Neural progenitor cell (in vitro differentiated cells): ENCODE measurements at regions not wholly inside any gene's neighbourhood (a gene's known extent, or its start where the extent isn't known, plus 50 kb on each side); places are given as distances from the start of the nearest gene placed in this dataset.

Experiments used
- DNase-seq: peaks from one replicate; pipeline ENCODE4 v3.0.0-alpha.2; 2016; ENCODE audit warnings: low spot score
- H2AFZ ChIP-seq: fragments of 200-600 bp; sonication (generic); replicated peaks from 2 replicates; pipeline ENCODE4 v1.6.1; 2016; ENCODE audit warnings: antibody characterized with exemption
- H3F3A ChIP-seq: fragments of 200-600 bp; sonication (generic); 2 replicates; pipeline ENCODE4 v1.6.1; 2016; ENCODE audit warnings: antibody characterized with exemption, low read depth
- H3K27ac ChIP-seq: fragments of 200-600 bp; sonication (generic); 2 replicates; pipeline ENCODE4 v1.5.1; 2016; ENCODE audit warnings: mild to moderate bottlenecking
- H3K27me3 ChIP-seq: fragments of 200-600 bp; sonication (generic); 2 replicates; pipeline ENCODE4 v1.6.1; 2016; ENCODE audit warnings: mild to moderate bottlenecking, moderate library complexity
- H3K36me3 ChIP-seq: fragments of 200-600 bp; sonication (generic); 2 replicates; pipeline ENCODE4 v1.5.1; 2016
- H3K4me1 ChIP-seq: fragments of 200-600 bp; sonication (generic); 2 replicates; pipeline ENCODE4 v1.6.1; 2016; ENCODE audit warnings: mixed run types
- H3K4me2 ChIP-seq: fragments of 200-600 bp; sonication (generic); 2 replicates; pipeline ENCODE4 v1.6.1; 2016
- H3K4me3 ChIP-seq: fragments of 200-600 bp; sonication (generic); 2 replicates; pipeline ENCODE4 v1.5.1; 2016
- H3K79me2 ChIP-seq: fragments of 200-600 bp; sonication (generic); 2 replicates; pipeline ENCODE4 v1.6.1; 2016; ENCODE audit warnings: low read depth
- H3K9ac ChIP-seq: fragments of 200-600 bp; sonication (generic); 2 replicates; pipeline ENCODE4 v1.6.1; 2016
- H3K9me3 ChIP-seq: fragments of 200-600 bp; sonication (generic); 2 replicates; pipeline ENCODE4 v1.5.1; 2016; ENCODE audit warnings: low read depth
- H4K20me1 ChIP-seq: fragments of 200-600 bp; sonication (generic); 2 replicates; pipeline ENCODE4 v1.6.1; 2016; ENCODE audit warnings: low read depth
- H3K27ac Mint-ChIP-seq: 3 replicates; pipeline ENCODE4 v1.8.0; 2021; ENCODE audit warnings: mixed read lengths
- H3K27me3 Mint-ChIP-seq: 2 replicates; pipeline ENCODE4 v1.8.0; 2022; ENCODE audit warnings: low read depth, mild to moderate bottlenecking, inconsistent platforms, moderate library complexity, mixed read lengths; ENCODE audit not compliant: insufficient read depth
- H3K36me3 Mint-ChIP-seq: 3 replicates; pipeline ENCODE4 v1.8.0; 2021; ENCODE audit warnings: mixed read lengths
- H3K4me1 Mint-ChIP-seq: 3 replicates; pipeline ENCODE4 v1.8.0; 2021; ENCODE audit warnings: mixed read lengths
- H3K4me3 Mint-ChIP-seq: 3 replicates; pipeline ENCODE4 v1.8.0; 2021; ENCODE audit warnings: mild to moderate bottlenecking, moderate library complexity, mixed read lengths
- H3K9me3 Mint-ChIP-seq: 3 replicates; pipeline ENCODE4 v1.8.0; 2020; ENCODE audit warnings: mixed read lengths
- EZH2 ChIP-seq: fragments of 200-600 bp; sonication (generic); IDR thresholded peaks from 2 replicates; pipeline ENCODE4 v1.6.1; 2017; ENCODE audit warnings: antibody characterized with exemption, mild to moderate bottlenecking, moderate library complexity
- EZH2phosphoT487 ChIP-seq: fragments of 200-600 bp; sonication (generic); IDR thresholded peaks from 2 replicates; pipeline ENCODE4 v1.6.1; 2017; ENCODE audit warnings: antibody characterized with exemption
- TF ChIP-seq, protein P1 (sequence below): fragments of 200-600 bp; sonication (generic); IDR thresholded peaks from 2 replicates; pipeline ENCODE4 v1.5.1; 2017; ENCODE audit warnings: antibody characterized with exemption, mild to moderate bottlenecking

DNA sequence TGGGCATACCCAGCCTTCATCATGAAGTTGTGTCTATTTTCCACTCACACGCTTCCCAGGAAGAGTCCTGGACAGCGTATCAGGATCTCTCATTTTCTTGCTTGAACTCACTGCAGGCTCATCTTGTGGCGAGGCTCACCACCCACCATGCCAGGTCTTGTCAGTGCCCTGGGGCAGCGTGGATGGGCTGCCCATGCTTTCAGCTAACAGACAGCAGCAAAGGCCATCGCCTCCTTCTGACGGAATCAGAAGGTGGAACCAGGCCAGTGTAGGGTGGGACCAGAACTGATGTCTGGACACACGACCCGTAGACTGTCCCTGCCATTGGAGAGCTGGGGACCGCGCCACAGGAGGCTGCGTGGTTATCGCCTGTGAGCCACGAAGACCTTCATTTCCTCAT lies 169.4 kb downstream of the FOXL1 start:
- Mint-ChIP-seq H3K4me1 (peaks cover 42% of the 10 kb centered on the region), H3K4me3 (no peak overlapping the region), H3K27ac (no peak overlapping the region), H3K27me3 (peaks cover 16% of the 10 kb centered on the region), H3K9me3 (no peaks in the 10 kb centered on the region), H3K36me3 (no peaks in the 10 kb centered on the region)
- no peak overlapping the region for H3K4me2 ChIP-seq
- DNase-seq: no peak
- no peak overlapping the region for H2AFZ ChIP-seq
- TF ChIP-seq EZH2 (no peak), EZH2phosphoT487 (no peak)
- TF ChIP-seq, protein P1, sequence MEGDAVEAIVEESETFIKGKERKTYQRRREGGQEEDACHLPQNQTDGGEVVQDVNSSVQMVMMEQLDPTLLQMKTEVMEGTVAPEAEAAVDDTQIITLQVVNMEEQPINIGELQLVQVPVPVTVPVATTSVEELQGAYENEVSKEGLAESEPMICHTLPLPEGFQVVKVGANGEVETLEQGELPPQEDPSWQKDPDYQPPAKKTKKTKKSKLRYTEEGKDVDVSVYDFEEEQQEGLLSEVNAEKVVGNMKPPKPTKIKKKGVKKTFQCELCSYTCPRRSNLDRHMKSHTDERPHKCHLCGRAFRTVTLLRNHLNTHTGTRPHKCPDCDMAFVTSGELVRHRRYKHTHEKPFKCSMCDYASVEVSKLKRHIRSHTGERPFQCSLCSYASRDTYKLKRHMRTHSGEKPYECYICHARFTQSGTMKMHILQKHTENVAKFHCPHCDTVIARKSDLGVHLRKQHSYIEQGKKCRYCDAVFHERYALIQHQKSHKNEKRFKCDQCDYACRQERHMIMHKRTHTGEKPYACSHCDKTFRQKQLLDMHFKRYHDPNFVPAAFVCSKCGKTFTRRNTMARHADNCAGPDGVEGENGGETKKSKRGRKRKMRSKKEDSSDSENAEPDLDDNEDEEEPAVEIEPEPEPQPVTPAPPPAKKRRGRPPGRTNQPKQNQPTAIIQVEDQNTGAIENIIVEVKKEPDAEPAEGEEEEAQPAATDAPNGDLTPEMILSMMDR: no peak
- peaks cover 4% of the 10 kb centered on the region for H3F3A ChIP-seq
- no peaks in the 10 kb centered on the region for H3K79me2 ChIP-seq
- H3K27me3 ChIP-seq: no peaks in the 10 kb centered on the region
- no peaks in the 10 kb centered on the region for H4K20me1 ChIP-seq
- no peak overlapping the region for H3K4me3 ChIP-seq
- no peaks in the 10 kb centered on the region for H3K9me3 ChIP-seq
- H3K36me3 ChIP-seq: no peaks in the 10 kb centered on the region
- H3K27ac ChIP-seq: no peak overlapping the region
- H3K4me1 ChIP-seq: no peaks in the 10 kb centered on the region
- no peak overlapping the region for H3K9ac ChIP-seq

DNA sequence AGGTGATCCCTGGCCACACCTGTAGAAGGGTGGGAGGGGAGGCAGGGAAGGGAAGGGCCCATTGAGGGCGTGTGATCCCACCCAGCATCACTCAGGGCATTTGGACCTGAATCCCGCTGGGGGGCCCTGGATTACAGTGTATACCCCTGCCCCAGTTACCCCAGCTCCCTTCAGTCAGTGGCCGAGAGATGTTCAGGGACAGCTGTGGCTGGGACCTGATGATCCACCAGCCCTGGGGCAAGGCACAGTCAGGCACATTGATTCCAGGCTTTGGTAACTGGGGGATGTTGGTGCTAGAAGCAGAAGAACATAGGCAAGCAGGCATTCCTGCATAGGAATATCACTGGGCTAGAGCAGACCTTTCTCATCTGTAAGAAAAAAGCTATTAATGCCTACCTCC lies 170.3 kb downstream of the FOXL1 start:
- DNase-seq: no peak
- Histone ChIP-seq H3K27me3 (no peaks in the 10 kb centered on the region), H4K20me1 (no peaks in the 10 kb centered on the region), H3K4me1 (no peaks in the 10 kb centered on the region), H2AFZ (no peak overlapping the region), H3K4me3 (no peak overlapping the region), H3K79me2 (no peaks in the 10 kb centered on the region), H3F3A (peaks cover 4% of the 10 kb centered on the region), H3K27ac (no peak overlapping the region), H3K4me2 (no peak overlapping the region), H3K9me3 (no peaks in the 10 kb centered on the region), H3K9ac (no peak overlapping the region), H3K36me3 (no peaks in the 10 kb centered on the region)
- Mint-ChIP-seq H3K9me3 (no peaks in the 10 kb centered on the region), H3K4me1 (peaks cover 44% of the 10 kb centered on the region), H3K27me3 (peaks cover 24% of the 10 kb centered on the region), H3K4me3 (no peak overlapping the region), H3K27ac (no peak overlapping the region), H3K36me3 (no peaks in the 10 kb centered on the region)
- TF ChIP-seq, protein P1: no peak
- no peak for TF ChIP-seq EZH2
- no peak for TF ChIP-seq EZH2phosphoT487

DNA sequence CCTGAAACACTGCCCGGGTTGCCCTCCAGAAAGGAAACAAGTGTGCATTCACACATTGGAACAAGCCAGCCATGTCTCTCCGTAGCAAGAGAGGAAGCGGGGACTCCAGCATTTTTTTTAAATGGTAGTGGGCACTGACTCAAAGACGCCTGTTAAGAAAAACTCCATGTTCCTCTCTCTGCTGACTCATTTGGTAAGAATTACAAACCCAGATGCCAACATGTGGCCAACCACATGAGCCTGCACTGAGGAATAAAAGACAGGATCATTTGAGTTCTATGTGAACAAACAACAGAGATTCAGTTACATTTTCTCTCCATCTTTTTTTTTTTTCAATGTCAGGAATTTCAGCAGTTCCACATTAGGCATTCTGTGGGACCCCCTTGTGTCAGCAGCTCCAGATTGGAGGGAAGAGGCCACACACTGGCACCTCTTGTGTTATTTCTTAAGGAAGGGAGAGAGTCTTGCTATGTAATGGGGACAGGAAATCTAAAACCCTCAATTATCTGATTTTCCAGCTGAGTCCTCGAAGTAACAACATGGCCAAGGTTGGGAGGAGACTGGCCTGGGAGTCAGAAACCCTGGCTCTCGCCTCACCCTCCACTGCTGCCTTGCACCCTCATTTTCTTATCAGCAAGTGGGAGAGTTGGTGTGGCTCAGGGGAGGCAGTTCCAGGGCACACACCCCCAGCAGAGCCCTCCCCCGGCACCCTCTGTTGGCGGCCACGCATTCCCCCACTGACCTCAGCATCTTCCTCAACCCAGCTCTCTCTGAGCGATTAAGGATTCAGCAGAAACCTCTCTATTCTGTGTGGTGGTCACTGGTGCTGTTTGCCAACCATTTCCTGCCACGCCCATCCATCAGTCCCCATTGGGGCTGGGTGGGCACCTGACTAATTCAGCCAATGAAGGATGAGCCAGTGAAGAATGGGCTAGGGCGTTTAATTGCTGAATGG lies 173.0 kb downstream of the FOXL1 start:
- H3K27ac Mint-ChIP-seq: peak overlapping the region; percentile 82
- TF ChIP-seq EZH2 (no peak), EZH2phosphoT487 (no peak)
- TF ChIP-seq, protein P1: no peak
- Histone ChIP-seq H3K27me3 (no peaks in the 10 kb centered on the region), H3K9ac (no peak overlapping the region), H3K27ac (no peak overlapping the region), H3K79me2 (no peaks in the 10 kb centered on the region), H4K20me1 (no peaks in the 10 kb centered on the region), H3K36me3 (no peaks in the 10 kb centered on the region), H2AFZ (no peak overlapping the region), H3K4me3 (no peak overlapping the region), H3F3A (peaks cover 4% of the 10 kb centered on the region), H3K9me3 (no peaks in the 10 kb centered on the region), H3K4me2 (no peak overlapping the region), H3K4me1 (no peaks in the 10 kb centered on the region)
- H3K4me1 Mint-ChIP-seq: peaks cover 30% of the 10 kb centered on the region
- H3K9me3 Mint-ChIP-seq: no peaks in the 10 kb centered on the region
- no peak for DNase-seq
- H3K4me3 Mint-ChIP-seq: no peak overlapping the region
- H3K27me3 Mint-ChIP-seq: peaks cover 27% of the 10 kb centered on the region
- H3K36me3 Mint-ChIP-seq: no peaks in the 10 kb centered on the region
